ENCODE measurements at regions not wholly inside any gene's neighbourhood (a gene's known extent, or its start where the extent isn't known, plus 50 kb on each side); places are given as distances from the start of the nearest gene placed in this dataset.

DNA sequence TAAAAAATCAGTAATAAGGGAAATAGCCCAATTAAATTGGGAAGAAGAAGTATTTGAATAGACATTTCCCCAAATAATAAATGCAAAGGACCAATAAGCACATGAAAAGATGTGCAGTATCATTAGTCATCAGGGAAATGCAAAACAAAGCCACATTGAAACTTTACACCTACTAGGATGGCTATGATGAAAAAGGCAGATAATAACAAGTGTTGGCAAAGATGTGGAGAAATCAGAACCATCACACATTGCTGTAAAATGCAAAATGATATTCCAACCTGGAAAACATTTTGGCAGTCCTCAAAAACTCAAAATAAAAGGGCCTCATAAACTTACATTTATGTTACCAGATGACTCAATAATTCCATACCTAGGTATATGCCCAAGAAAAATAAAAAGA lies 131.1 kb upstream of the G2E3 start:
- no peak overlapping the region for H3K9ac ChIP-seq (ENCODE audit: low read length in 3 of 3)
- no peak for TF ChIP-seq CTCF (IDR thresholded peaks at IDR 0.05; ENCODE audit: borderline replicate concordance, extremely low read depth, insufficient read depth)
- no peaks in the 10 kb centered on the region for H3K4me1 ChIP-seq (ENCODE audit: control insufficient read depth in 2 of 3, insufficient read depth in 2 of 3, low read depth in 1 of 3, low read length in 3 of 3)
- no peaks in the 10 kb centered on the region for H3K9me3 ChIP-seq (ENCODE audit: control insufficient read depth in 2 of 3, insufficient read depth in 1 of 3, low read length in 3 of 3)
- no peaks in the 10 kb centered on the region for H3K36me3 ChIP-seq (ENCODE audit: control insufficient read depth in 2 of 3, insufficient read depth in 3 of 3, low read length in 3 of 3)
- no peak for DNase-seq
- no peak overlapping the region for H3K27ac ChIP-seq (ENCODE audit: low read depth in 2 of 2, low read length in 2 of 2)
- H3K4me3 ChIP-seq (ENCODE audit: low read length in 3 of 3), result no peak overlapping the region
- no peaks in the 10 kb centered on the region for H3K27me3 ChIP-seq (ENCODE audit: control insufficient read depth, insufficient read depth, low read length)
- FAIRE-seq, result no peak
- intact Hi-C loops (cut with DNase I), result no loop called here

- intact Hi-C loops (cut with DNase I), result no loop called here
- Histone ChIP-seq H3K27ac (ENCODE audit: low read depth in 2 of 2, low read length in 2 of 2) (no peak overlapping the region), H3K9me3 (ENCODE audit: control insufficient read depth in 2 of 3, insufficient read depth in 1 of 3, low read length in 3 of 3) (no peaks in the 10 kb centered on the region), H3K4me3 (ENCODE audit: low read length in 3 of 3) (no peak overlapping the region), H3K4me1 (ENCODE audit: control insufficient read depth in 2 of 3, insufficient read depth in 2 of 3, low read depth in 1 of 3, low read length in 3 of 3) (no peaks in the 10 kb centered on the region), H3K9ac (ENCODE audit: low read length in 3 of 3) (no peak overlapping the region), H3K36me3 (ENCODE audit: control insufficient read depth in 2 of 3, insufficient read depth in 3 of 3, low read length in 3 of 3) (no peaks in the 10 kb centered on the region), H3K27me3 (ENCODE audit: control insufficient read depth, insufficient read depth, low read length) (no peaks in the 10 kb centered on the region)
- no peak for TF ChIP-seq CTCF (IDR thresholded peaks at IDR 0.05; ENCODE audit: borderline replicate concordance, extremely low read depth, insufficient read depth)
- DNase-seq (no peak), FAIRE-seq (peak; percentile 11)
These were observed 127.4 kb upstream of the G2E3 start for GRCh38 chr14:30431552-30431951.

- no peak overlapping the region for H3K27ac ChIP-seq (ENCODE audit: low read depth in 2 of 2, low read length in 2 of 2)
- intact Hi-C loops (cut with DNase I), result no loop called here
- no peak for DNase-seq
- H3K4me1 ChIP-seq (ENCODE audit: control insufficient read depth in 2 of 3, insufficient read depth in 2 of 3, low read depth in 1 of 3, low read length in 3 of 3), result no peaks in the 10 kb centered on the region
- H3K4me3 ChIP-seq (ENCODE audit: low read length in 3 of 3), result no peak overlapping the region
- no peaks in the 10 kb centered on the region for H3K27me3 ChIP-seq (ENCODE audit: control insufficient read depth, insufficient read depth, low read length)
- H3K36me3 ChIP-seq (ENCODE audit: control insufficient read depth in 2 of 3, insufficient read depth in 3 of 3, low read length in 3 of 3), result no peaks in the 10 kb centered on the region
- no peak overlapping the region for H3K9ac ChIP-seq (ENCODE audit: low read length in 3 of 3)
- no peak for FAIRE-seq
- no peak for TF ChIP-seq CTCF (IDR thresholded peaks at IDR 0.05; ENCODE audit: borderline replicate concordance, extremely low read depth, insufficient read depth)
- H3K9me3 ChIP-seq (ENCODE audit: control insufficient read depth in 2 of 3, insufficient read depth in 1 of 3, low read length in 3 of 3), result no peaks in the 10 kb centered on the region
These were observed 118.0 kb upstream of the G2E3 start for GRCh38 chr14:30440961-30441360.

DNA sequence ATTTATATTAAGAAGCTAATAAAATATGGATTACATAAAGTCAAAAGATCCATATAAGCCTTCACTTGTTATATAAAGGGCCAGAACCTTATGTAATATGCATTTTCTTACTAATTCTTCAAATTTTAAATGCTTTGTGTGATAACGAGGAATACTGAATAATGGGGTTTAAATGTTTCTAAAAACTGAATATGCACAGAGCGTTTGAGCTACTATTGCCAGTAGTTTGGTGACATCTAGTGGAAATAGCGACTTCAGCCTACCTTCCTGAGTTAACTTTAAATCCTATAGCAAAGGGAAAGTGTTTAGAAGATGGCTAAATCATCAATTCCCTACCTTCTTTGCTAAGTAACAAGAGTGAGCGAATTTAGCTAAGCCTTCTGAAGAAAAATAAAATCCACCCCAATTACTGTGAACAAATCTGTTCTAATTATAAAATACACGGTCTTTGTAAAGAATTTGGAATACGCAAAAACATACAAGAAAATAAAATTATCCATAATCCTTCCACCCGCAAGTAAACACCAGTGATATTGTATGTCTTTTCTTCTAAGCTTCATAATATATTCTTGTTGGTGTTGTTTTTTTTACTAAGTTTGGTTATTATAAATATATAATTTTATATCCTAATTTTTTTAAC lies 115.5 kb upstream of the G2E3 start:
- Histone ChIP-seq H3K27ac (ENCODE audit: low read depth in 2 of 2, low read length in 2 of 2) (no peak overlapping the region), H3K27me3 (ENCODE audit: control insufficient read depth, insufficient read depth, low read length) (no peaks in the 10 kb centered on the region), H3K9ac (ENCODE audit: low read length in 3 of 3) (no peak overlapping the region), H3K4me3 (ENCODE audit: low read length in 3 of 3) (no peak overlapping the region), H3K4me1 (ENCODE audit: control insufficient read depth in 2 of 3, insufficient read depth in 2 of 3, low read depth in 1 of 3, low read length in 3 of 3) (no peaks in the 10 kb centered on the region), H3K9me3 (ENCODE audit: control insufficient read depth in 2 of 3, insufficient read depth in 1 of 3, low read length in 3 of 3) (no peaks in the 10 kb centered on the region), H3K36me3 (ENCODE audit: control insufficient read depth in 2 of 3, insufficient read depth in 3 of 3, low read length in 3 of 3) (no peaks in the 10 kb centered on the region)
- DNase-seq (peak in 2 of 5 donors; percentile 55 to 67), FAIRE-seq (no peak)
- peak; percentile 19 for TF ChIP-seq CTCF (IDR thresholded peaks at IDR 0.05; ENCODE audit: borderline replicate concordance, extremely low read depth, insufficient read depth)
- intact Hi-C loops (cut with DNase I), result no loop called here
